ENCODE measurements at regions not wholly inside any gene's neighbourhood (a gene's known extent, or its start where the extent isn't known, plus 50 kb on each side); places are given as distances from the start of the nearest gene placed in this dataset.
"Not testable (repeated sequence)": the region's sequence is repeated elsewhere in the genome, so short reads cannot be mapped to it uniquely, and the experiment has no call there.

GRCh38 chr4:3585567-3585966 lies 53.3 kb upstream of the LRPAP1 start:
- not testable (repeated sequence) for DNase-seq

GRCh38 chr4:3582091-3582475 lies 49.9 kb upstream of the LRPAP1 start:
- no peak for DNase-seq

Measured in NCI-H345 (cell line).